ENCODE measurements at regions not wholly inside any gene's neighbourhood (a gene's known extent, or its start where the extent isn't known, plus 50 kb on each side); places are given as distances from the start of the nearest gene placed in this dataset.

- TF ChIP-seq CHD4 (IDR thresholded peaks at IDR 0.05; ENCODE audit: insufficient read depth, insufficient replicate concordance, low read depth, low read length, poor library complexity, severe bottlenecking) = no peak
- TF ChIP-seq MYBL2 (IDR thresholded peaks at IDR 0.05; ENCODE audit: low read depth) = no peak
- TF ChIP-seq MYBL2 (CRISPR knock-in tag; IDR thresholded peaks at IDR 0.05; ENCODE audit: borderline replicate concordance) = no peak
- no peak for TF ChIP-seq DNMT1 (IDR thresholded peaks at IDR 0.05)
- TF ChIP-seq ZNF12 (CRISPR knock-in tag; IDR thresholded peaks at IDR 0.05) = no peak
- TF ChIP-seq POU5F1 (IDR thresholded peaks at IDR 0.05; ENCODE audit: borderline replicate concordance, low read depth, low read length, partially characterized antibody) = no peak
- no peak for TF ChIP-seq HDGF (IDR thresholded peaks at IDR 0.05)
- TF ChIP-seq SP1 (CRISPR knock-in tag; IDR thresholded peaks at IDR 0.05) = no peak
- no peak for TF ChIP-seq JUN (IDR thresholded peaks at IDR 0.05; ENCODE audit: borderline replicate concordance, low read depth, low read length)
- TF ChIP-seq JUN (CRISPR knock-in tag; IDR thresholded peaks at IDR 0.05; ENCODE audit: borderline replicate concordance) = no peak
- no peak for TF ChIP-seq KAT8 (IDR thresholded peaks at IDR 0.05; ENCODE audit: low read depth)
- TF ChIP-seq FOXK2 (conservative IDR thresholded peaks at IDR 0.05 in 1 of 2, IDR thresholded peaks at IDR 0.05 in 1 of 2; ENCODE audit: low read depth in 2 of 2) = no peak
- no peak for TF ChIP-seq ZNF644 (tag; IDR thresholded peaks at IDR 0.05; ENCODE audit: low read depth)
- TF ChIP-seq MXI1 (IDR thresholded peaks at IDR 0.05; ENCODE audit: low read depth, low read length) = no peak
- no peak for TF ChIP-seq MYC (IDR thresholded peaks at IDR 0.05; ENCODE audit: low read depth, low read length)
- TF ChIP-seq MYC (CRISPR knock-in tag; IDR thresholded peaks at IDR 0.05; ENCODE audit: borderline replicate concordance, low read depth) = no peak
Measured at GRCh38 chr6:4615231-4615630, 161.0 kb upstream of the CDYL start.

Measured in K562 (cell line).